Common myeloid progenitor, CD34-positive (primary cell): ENCODE measurements at regions not wholly inside any gene's neighbourhood (a gene's known extent, or its start where the extent isn't known, plus 50 kb on each side); places are given as distances from the start of the nearest gene placed in this dataset.

ENCODE experiments used
- CTCF ChIA-PET: fragments of 350-600 bp; sonication (Branson Sonifier 250); formaldehyde crosslinking; loops from one replicate; lab custom pipeline; 2021; ENCODE audit warnings: antibody characterized with exemption; lab: Charles Lee
- POLR2A ChIA-PET: fragments of 350-600 bp; sonication (Branson Sonifier 250); formaldehyde crosslinking; loops from one replicate; lab custom pipeline; 2021; ENCODE audit warnings: antibody characterized with exemption; lab: Charles Lee
- DNase-seq, 3 donors: peaks; one replicate each; pipeline versions ENCODE4 v3.0.0 to v3.0.0-alpha.2; 2013
- H3K27ac ChIP-seq, 2 experiments: 1 replicate in 1 of 2; 2 replicates in 1 of 2; pipeline ENCODE4 v1.7.0; 2013; ENCODE audit warnings: inconsistent platforms in 2 of 2, low read length in 2 of 2, mild to moderate bottlenecking in 2 of 2, low read depth in 1 of 2, moderate library complexity in 1 of 2; ENCODE audit not compliant: severe bottlenecking in 2 of 2, insufficient read depth in 1 of 2, poor library complexity in 1 of 2
- H3K27me3 ChIP-seq, 5 experiments: replicated peaks in 2 of 5; 1 replicate in 3 of 5; 2 replicates in 2 of 5; pipeline versions ENCODE4 v1.6.1 to v1.7.0; 2013; ENCODE audit warnings: low read length in 4 of 5, mild to moderate bottlenecking in 2 of 5, moderate library complexity in 2 of 5, inconsistent platforms in 1 of 5; ENCODE audit not compliant: insufficient read depth in 5 of 5, control insufficient read depth in 4 of 5
- H3K36me3 ChIP-seq, 4 experiments: 1 replicate in 2 of 4; 2 replicates in 2 of 4; pipeline versions ENCODE4 v1.6.1 to v1.7.0; 2013; ENCODE audit warnings: low read length in 3 of 4, control low read depth in 1 of 4, mild to moderate bottlenecking in 1 of 4; ENCODE audit not compliant: control insufficient read depth in 4 of 4, insufficient read depth in 4 of 4
- H3K4me1 ChIP-seq, 4 experiments: 1 replicate in 3 of 4; 2 replicates in 1 of 4; pipeline versions ENCODE4 v1.6.1 to v1.7.1; 2013; ENCODE audit warnings: low read length in 3 of 4, mild to moderate bottlenecking in 3 of 4, control low read depth in 1 of 4, inconsistent platforms in 1 of 4, moderate library complexity in 1 of 4; ENCODE audit not compliant: control insufficient read depth in 4 of 4, insufficient read depth in 4 of 4; ENCODE audit errors: control extremely low read depth in 1 of 4
- H3K4me3 ChIP-seq, 7 experiments: 1 replicate in 4 of 7; 2 replicates in 3 of 7; pipeline versions ENCODE4 v1.5.1 to v1.7.0; 2013; ENCODE audit warnings: mild to moderate bottlenecking in 7 of 7, low read length in 6 of 7, moderate library complexity in 6 of 7, inconsistent platforms in 2 of 7, low read depth in 2 of 7, control low read depth in 1 of 7; ENCODE audit not compliant: insufficient read depth in 4 of 7, control insufficient read depth in 1 of 7; ENCODE audit errors: extremely low read depth in 1 of 7
- H3K9me3 ChIP-seq, 5 experiments: 1 replicate in 4 of 5; 2 replicates in 1 of 5; pipeline versions ENCODE4 v1.6.1 to v1.7.1; 2013; ENCODE audit warnings: low read length in 4 of 5, mild to moderate bottlenecking in 2 of 5, inconsistent platforms in 1 of 5, low read depth in 1 of 5, moderate library complexity in 1 of 5; ENCODE audit not compliant: control insufficient read depth in 4 of 5, insufficient read depth in 2 of 5; ENCODE audit errors: control extremely low read depth in 1 of 5
- WGBS: methylation state at CpG from one replicate; pipeline ENCODE4 v1.1.5; 2013; ENCODE audit not compliant: insufficient coverage; 5-methylcytosine and 5-hydroxymethylcytosine counted together

DNA sequence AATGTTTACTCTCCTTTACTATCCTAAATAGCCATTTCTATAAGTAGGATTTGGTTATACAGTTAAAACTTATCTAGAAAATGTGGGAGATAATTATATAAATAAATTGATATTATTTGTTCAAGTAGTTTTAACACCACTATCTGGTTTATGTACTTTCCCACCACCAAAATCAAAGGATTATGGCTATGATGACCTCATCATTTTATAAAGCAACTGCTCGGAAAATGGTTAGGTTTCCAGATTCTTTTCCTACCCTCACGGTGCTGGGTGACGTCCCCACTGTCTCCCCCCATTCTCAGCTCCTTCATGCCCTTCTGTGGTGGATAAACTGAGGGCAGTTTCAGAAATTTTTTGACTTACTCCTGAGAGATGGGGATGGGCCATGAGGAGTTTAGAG lies 1011.8 kb upstream of the ADGRL4 start:
- Histone ChIP-seq H3K4me3 (no peak overlapping the region), H3K9me3 (no peaks in the 10 kb centered on the region), H3K36me3 (no peaks in the 10 kb centered on the region), H3K27ac (no peak overlapping the region), H3K27me3 (no peaks in the 10 kb centered on the region), H3K4me1 (no peaks in the 10 kb centered on the region)
- ChIA-PET POLR2A (no interaction called here), CTCF (no interaction called here)
- 100% methylated on average over 1 of the region's 3 CpGs for WGBS
- no peak for DNase-seq

DNA sequence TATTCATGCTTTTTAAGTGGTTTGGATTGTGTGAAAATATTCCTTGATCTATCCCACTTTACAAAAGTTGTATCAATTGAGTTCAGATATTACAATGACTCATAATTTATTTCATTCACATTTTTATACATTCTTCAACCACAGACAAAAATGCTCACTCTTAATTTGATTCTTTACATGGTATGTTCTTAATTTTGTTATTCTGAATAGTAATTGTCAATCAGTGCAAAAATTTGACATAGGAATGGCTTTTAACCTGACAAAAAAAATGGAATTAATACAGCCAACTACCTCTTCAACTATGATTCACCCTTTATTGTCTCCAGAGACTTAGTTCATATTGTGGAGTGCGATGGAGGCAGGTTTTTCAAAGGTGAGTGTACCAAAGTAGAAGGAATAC lies 1002.4 kb upstream of the ADGRL4 start:
- Histone ChIP-seq H3K36me3 (no peaks in the 10 kb centered on the region), H3K9me3 (no peaks in the 10 kb centered on the region), H3K27ac (no peak overlapping the region), H3K4me3 (no peak overlapping the region), H3K27me3 (no peaks in the 10 kb centered on the region), H3K4me1 (no peaks in the 10 kb centered on the region)
- CTCF ChIA-PET, result no interaction called here
- no peak for DNase-seq
- POLR2A ChIA-PET, result no interaction called here
- WGBS, result no CpG with 5 or more reads among the region's 1 CpG

DNA sequence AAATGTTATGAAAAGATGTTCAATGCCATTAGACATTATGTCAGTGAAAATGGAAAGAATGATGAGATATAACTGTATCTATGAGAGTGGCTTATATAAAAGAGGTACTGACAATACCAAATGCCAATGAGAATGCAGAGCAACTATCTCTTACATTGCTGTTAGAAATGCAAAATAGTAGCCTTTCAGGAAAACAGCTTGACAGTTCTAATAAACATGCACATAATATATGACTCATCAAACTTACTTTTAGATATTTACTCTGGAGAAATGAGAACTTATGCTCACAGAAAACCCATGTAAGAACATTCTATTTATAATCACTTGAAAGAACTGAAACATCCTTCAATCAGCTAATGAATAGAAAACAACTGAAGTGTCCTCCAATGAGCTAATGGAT lies 996.7 kb upstream of the ADGRL4 start:
- ChIA-PET CTCF (no interaction called here), POLR2A (no interaction called here)
- no peak overlapping the region for H3K4me3 ChIP-seq
- no peaks in the 10 kb centered on the region for H3K4me1 ChIP-seq
- H3K36me3 ChIP-seq, result no peaks in the 10 kb centered on the region
- H3K9me3 ChIP-seq, result no peaks in the 10 kb centered on the region
- DNase-seq, result no peak
- H3K27ac ChIP-seq, result no peak overlapping the region
- H3K27me3 ChIP-seq, result no peaks in the 10 kb centered on the region

DNA sequence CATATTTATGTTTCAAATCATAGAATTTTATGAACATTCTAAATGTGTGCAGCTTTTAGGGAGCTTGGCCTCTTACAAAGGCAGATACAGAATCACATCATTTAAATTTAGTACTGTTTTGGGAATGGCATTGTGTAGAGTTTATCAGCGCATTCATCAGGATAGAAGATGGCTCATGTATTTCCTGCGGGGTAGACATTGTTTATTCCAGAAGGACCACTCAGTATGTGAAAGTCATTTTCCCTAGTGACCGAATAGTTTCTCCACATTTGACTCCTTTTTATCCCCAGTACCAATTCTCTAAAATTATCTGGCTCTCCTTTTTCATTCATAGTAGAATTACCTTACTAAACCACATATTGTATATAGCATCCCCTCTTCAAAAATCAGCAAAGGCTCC lies 981.9 kb upstream of the ADGRL4 start:
- Histone ChIP-seq H3K4me1 (no peaks in the 10 kb centered on the region), H3K36me3 (no peaks in the 10 kb centered on the region), H3K4me3 (no peak overlapping the region), H3K27me3 (no peaks in the 10 kb centered on the region), H3K9me3 (no peaks in the 10 kb centered on the region), H3K27ac (no peak overlapping the region)
- ChIA-PET CTCF (no interaction called here), POLR2A (no interaction called here)
- 100% methylated on average over 3 of the region's 3 CpGs for WGBS
- DNase-seq, result no peak

DNA sequence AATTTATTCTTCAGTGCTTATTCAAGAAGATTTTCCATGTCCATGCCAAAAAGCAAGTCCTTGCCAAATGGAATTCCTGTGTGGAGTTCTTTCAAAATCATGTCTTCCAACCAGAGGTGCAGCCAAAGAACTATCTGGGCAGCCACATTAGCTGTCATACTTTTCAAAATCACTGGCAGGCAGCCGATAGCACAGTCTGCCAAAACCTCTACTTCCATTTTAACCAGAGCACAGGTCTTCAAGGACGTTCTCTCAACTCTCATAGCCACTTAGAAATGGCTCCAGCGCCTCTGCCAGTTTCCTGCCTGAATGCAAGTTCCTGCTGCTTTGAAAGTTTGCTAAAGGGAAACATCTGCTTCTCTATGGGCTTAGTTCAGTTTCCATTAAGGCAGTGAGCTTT lies 975.7 kb upstream of the ADGRL4 start:
- peaks cover 0 to 5% (median 0%) of the 10 kb centered on the region in 4 experiments for H3K4me1 ChIP-seq
- no peaks in the 10 kb centered on the region for H3K36me3 ChIP-seq
- DNase-seq, result peak; percentile 8 to 87 (median 64)
- H3K27me3 ChIP-seq, result no peaks in the 10 kb centered on the region
- ChIA-PET CTCF (interaction anchor here (0.5 kb wide), 1 partner anchor 268 kb away, joined by 3 read pairs; no protein-coding TSS in a partner anchor), POLR2A (no interaction called here)
- peak overlapping the region in 2 of 7 experiments; percentile 30 for H3K4me3 ChIP-seq
- H3K27ac ChIP-seq, result no peak overlapping the region
- 4% methylated on average over 3 of the region's 3 CpGs for whole genome bisulfite sequencing
- no peaks in the 10 kb centered on the region for H3K9me3 ChIP-seq

DNA sequence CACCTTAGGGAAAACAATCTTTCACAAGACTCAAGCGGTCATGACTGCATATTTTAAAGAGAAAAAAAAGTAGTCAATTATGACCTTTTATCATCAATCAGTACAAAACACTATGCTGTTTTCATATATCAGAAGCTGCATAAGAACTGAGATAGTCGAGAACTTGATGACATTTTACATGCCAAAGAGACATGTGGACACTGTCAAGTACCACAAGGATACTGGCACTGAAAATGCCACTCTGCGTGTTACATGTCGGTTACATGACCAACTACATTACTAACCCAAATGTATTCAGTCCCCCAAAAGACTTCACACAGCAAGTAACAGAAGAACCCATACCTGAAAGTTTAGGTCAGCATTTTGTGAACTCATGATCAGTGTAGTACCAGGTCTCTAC lies 975.0 kb upstream of the ADGRL4 start:
- no peak overlapping the region for H3K27ac ChIP-seq
- WGBS, result 100% methylated on average over 3 of the region's 4 CpGs
- ChIA-PET POLR2A (no interaction called here), CTCF (interaction anchor here (0.5 kb wide), 1 partner anchor 268 kb away, joined by 3 read pairs; no protein-coding TSS in a partner anchor)
- H3K27me3 ChIP-seq, result no peaks in the 10 kb centered on the region
- H3K9me3 ChIP-seq, result no peaks in the 10 kb centered on the region
- H3K36me3 ChIP-seq, result no peaks in the 10 kb centered on the region
- no peak for DNase-seq
- H3K4me3 ChIP-seq, result no peak overlapping the region
- peaks cover 0 to 5% (median 0%) of the 10 kb centered on the region in 4 experiments for H3K4me1 ChIP-seq

DNA sequence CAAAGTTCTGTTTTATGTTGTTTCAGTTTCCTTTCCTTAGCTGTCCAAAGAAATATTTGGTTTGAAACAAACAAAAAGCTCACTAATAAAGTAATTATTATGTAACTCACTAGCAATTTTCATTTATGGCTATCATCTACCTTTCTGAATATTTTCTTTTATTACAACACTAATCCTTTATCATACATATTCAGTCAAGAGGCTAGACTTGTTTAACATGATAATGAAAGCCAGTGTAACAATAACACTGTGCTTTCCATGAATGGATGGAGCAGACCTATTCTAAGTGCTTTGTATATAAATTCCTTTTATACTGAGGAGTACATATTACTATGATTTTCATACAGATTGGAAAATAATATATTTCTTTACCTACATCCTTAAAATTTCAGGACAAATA lies 972.8 kb upstream of the ADGRL4 start:
- CTCF ChIA-PET, result no interaction called here
- POLR2A ChIA-PET, result no interaction called here

More for the DNA sequence above, 972.8 kb upstream of the ADGRL4 start:
- Histone ChIP-seq H3K4me3 (no peak overlapping the region), H3K27ac (no peak overlapping the region), H3K9me3 (no peaks in the 10 kb centered on the region), H3K27me3 (no peaks in the 10 kb centered on the region), H3K4me1 (peaks cover 0 to 5% (median 0%) of the 10 kb centered on the region in 4 experiments), H3K36me3 (no peaks in the 10 kb centered on the region)
- DNase-seq, result no peak
